Sigmoid colon (tissue), 6 donors: ENCODE measurements at regions not wholly inside any gene's neighbourhood (a gene's known extent, or its start where the extent isn't known, plus 50 kb on each side); places are given as distances from the start of the nearest gene placed in this dataset.

ENCODE experiments used
- DNase-seq: peaks from one replicate; pipeline ENCODE4 v3.0.0-alpha.2; 2019
- H3K27ac ChIP-seq, 4 donors: fragments of 200-600 bp; sonication (generic); one replicate each; pipeline ENCODE4 v1.5.1; 2016 to 2019; ENCODE audit warnings: mild to moderate bottlenecking in 1 of 4
- H3K27me3 ChIP-seq, 3 donors: fragments of 200-600 bp; sonication (generic); one replicate each; pipeline ENCODE4 v1.5.1; 2019; ENCODE audit warnings: mild to moderate bottlenecking in 1 of 3
- H3K36me3 ChIP-seq, 4 donors: fragments of 200-600 bp; sonication (generic); one replicate each; pipeline ENCODE4 v1.5.1; 2016 to 2019
- H3K4me1 ChIP-seq, 4 donors: fragments of 200-600 bp; sonication (generic); one replicate each; pipeline ENCODE4 v1.5.1; 2017 to 2019
- H3K4me3 ChIP-seq, 4 donors: fragments of 200-600 bp; sonication (generic); one replicate each; pipeline ENCODE4 v1.5.1; 2017 to 2019; ENCODE audit warnings: mild to moderate bottlenecking in 2 of 4, moderate library complexity in 1 of 4
- H3K9me3 ChIP-seq, 4 donors: fragments of 200-600 bp in 3 of 4; sonication (generic) in 3 of 4; one replicate each; pipeline versions ENCODE4 v1.5.1 to v1.6.1; 2013 to 2019
- CTCF ChIP-seq, 4 experiments: fragments of 450-650 bp in 3 of 4; fragments of 200-600 bp in 1 of 4; IDR thresholded peaks; one replicate each; pipeline ENCODE4 v1.5.1; 2016 to 2019; ENCODE audit warnings: antibody characterized with exemption in 4 of 4, mild to moderate bottlenecking in 3 of 4, moderate library complexity in 2 of 4
- EP300 ChIP-seq, 4 donors: sonication (generic); formaldehyde crosslinking; IDR thresholded peaks; one replicate each; pipeline ENCODE4 v1.6.1; 2017; ENCODE audit warnings: antibody characterized with exemption in 4 of 4
- POLR2A ChIP-seq, 2 donors: fragments of 450-650 bp; IDR thresholded peaks; one replicate each; pipeline ENCODE4 v1.6.1; 2016; ENCODE audit warnings: antibody characterized with exemption in 2 of 2, mild to moderate bottlenecking in 2 of 2, moderate library complexity in 2 of 2
- POLR2AphosphoS5 ChIP-seq, 4 donors: sonication (generic); formaldehyde crosslinking; IDR thresholded peaks; one replicate each; pipeline ENCODE4 v1.6.1; 2017; ENCODE audit warnings: antibody characterized with exemption in 4 of 4
- WGBS, 2 donors: extraction: QIAGEN DNeasy Blood & Tissue Kit; methylation state at CpG; one replicate each; pipeline ENCODE4 v1.1.7; 2013; 5-methylcytosine and 5-hydroxymethylcytosine counted together
- intact Hi-C: fragments of 100-400 bp; cut with DNase I; formaldehyde crosslinking; loops from one replicate; pipeline ENCODE4 v1.15.1; 2023
- donor health status: healthy with polysubstance abuse.
- donor health status: healthy.

- intact Hi-C loops: no loop called here
- TF ChIP-seq EP300 (IDR thresholded peaks at IDR 0.05) (no peak), CTCF (IDR thresholded peaks at IDR 0.05) (no peak), POLR2A (IDR thresholded peaks at IDR 0.05) (no peak), POLR2AphosphoS5 (IDR thresholded peaks at IDR 0.05) (no peak)
- no peaks in the 10 kb centered on the region for H3K36me3 ChIP-seq
- no peaks in the 10 kb centered on the region for H3K27me3 ChIP-seq
- no peak overlapping the region for H3K27ac ChIP-seq
- DNase-seq: no peak
- H3K4me3 ChIP-seq: no peak overlapping the region
- no peaks in the 10 kb centered on the region for H3K9me3 ChIP-seq
- H3K4me1 ChIP-seq: peaks cover 0 to 5% (median 0%) of the 10 kb centered on the region in 4 donors
Observed at GRCh38 chr1:194150242-194150641, 963.8 kb upstream of the B3GALT2 start.

- intact Hi-C loops: no loop called here
- Histone ChIP-seq H3K36me3 (no peaks in the 10 kb centered on the region), H3K27me3 (no peaks in the 10 kb centered on the region), H3K4me3 (no peak overlapping the region), H3K27ac (no peak overlapping the region), H3K4me1 (no peaks in the 10 kb centered on the region), H3K9me3 (no peaks in the 10 kb centered on the region)
- DNase-seq: no peak
- 85 to 88% methylated on average over 2 of the region's 2 CpGs for WGBS, 2 donors
- TF ChIP-seq CTCF (IDR thresholded peaks at IDR 0.05) (no peak), POLR2AphosphoS5 (IDR thresholded peaks at IDR 0.05) (no peak), EP300 (IDR thresholded peaks at IDR 0.05) (no peak), POLR2A (IDR thresholded peaks at IDR 0.05) (no peak)
Observed at GRCh38 chr1:194133152-194133551, 946.7 kb upstream of the B3GALT2 start.

- intact Hi-C loops: no loop called here
- no peak overlapping the region for H3K27ac ChIP-seq
- no peaks in the 10 kb centered on the region for H3K36me3 ChIP-seq
- H3K27me3 ChIP-seq: no peaks in the 10 kb centered on the region
- TF ChIP-seq POLR2A (IDR thresholded peaks at IDR 0.05): no peak
- peak; percentile 47 for DNase-seq
- H3K9me3 ChIP-seq: no peaks in the 10 kb centered on the region
- 97 to 98% methylated on average over 22 of the region's 22 CpGs for WGBS, 2 donors
- no peak overlapping the region for H3K4me3 ChIP-seq
- H3K4me1 ChIP-seq: no peaks in the 10 kb centered on the region
Observed at GRCh38 chr1:194118086-194118485, 931.7 kb upstream of the B3GALT2 start.

- 80 to 83% methylated on average over 8 of the region's 8 CpGs for WGBS, 2 donors
- H3K36me3 ChIP-seq: no peaks in the 10 kb centered on the region
- H3K4me1 ChIP-seq: no peaks in the 10 kb centered on the region
- intact Hi-C loops: no loop called here
- no peaks in the 10 kb centered on the region for H3K9me3 ChIP-seq
- no peak overlapping the region for H3K4me3 ChIP-seq
- TF ChIP-seq POLR2AphosphoS5 (IDR thresholded peaks at IDR 0.05): no peak
- TF ChIP-seq CTCF (IDR thresholded peaks at IDR 0.05): no peak
- TF ChIP-seq EP300 (IDR thresholded peaks at IDR 0.05): no peak
- DNase-seq: peak; percentile 52
- no peak overlapping the region for H3K27ac ChIP-seq
- H3K27me3 ChIP-seq: no peaks in the 10 kb centered on the region
Observed at GRCh38 chr1:194117582-194117981, 931.2 kb upstream of the B3GALT2 start.

- no peak overlapping the region for H3K27ac ChIP-seq
- 58 to 71% methylated on average over 3 of the region's 3 CpGs for WGBS, 2 donors
- H3K9me3 ChIP-seq: no peaks in the 10 kb centered on the region
- H3K4me1 ChIP-seq: no peaks in the 10 kb centered on the region
- no peaks in the 10 kb centered on the region for H3K36me3 ChIP-seq
- TF ChIP-seq POLR2A (IDR thresholded peaks at IDR 0.05): no peak
- no peak for TF ChIP-seq EP300 (IDR thresholded peaks at IDR 0.05)
- TF ChIP-seq POLR2AphosphoS5 (IDR thresholded peaks at IDR 0.05): no peak
- TF ChIP-seq CTCF (IDR thresholded peaks at IDR 0.05): no peak
- intact Hi-C loops: no loop called here
- H3K4me3 ChIP-seq: no peak overlapping the region
- H3K27me3 ChIP-seq: no peaks in the 10 kb centered on the region
- DNase-seq: no peak
Observed at GRCh38 chr1:194114288-194114687, 927.9 kb upstream of the B3GALT2 start.
